Nephron progenitor cell (in vitro differentiated cells): ENCODE measurements at regions not wholly inside any gene's neighbourhood (a gene's known extent, or its start where the extent isn't known, plus 50 kb on each side); places are given as distances from the start of the nearest gene placed in this dataset.

Experiments used
- DNase-seq: peaks from one replicate; pipeline ENCODE4 v3.0.0; 2021
- H3K27ac Mint-ChIP-seq: 2 replicates; pipeline ENCODE4 v1.8.0; 2021; ENCODE audit warnings: mild to moderate bottlenecking, moderate library complexity, mixed read lengths
- H3K27me3 Mint-ChIP-seq: 2 replicates; pipeline ENCODE4 v1.8.0; 2021; ENCODE audit warnings: mild to moderate bottlenecking, low read depth, mixed read lengths; ENCODE audit not compliant: poor library complexity
- H3K36me3 Mint-ChIP-seq: 2 replicates; pipeline ENCODE4 v1.8.0; 2021; ENCODE audit warnings: low read depth, mixed read lengths
- H3K4me1 Mint-ChIP-seq: 2 replicates; pipeline ENCODE4 v1.8.0; 2021; ENCODE audit warnings: mixed read lengths
- H3K4me3 Mint-ChIP-seq: 2 replicates; pipeline ENCODE4 v1.8.0; 2021; ENCODE audit warnings: mild to moderate bottlenecking, moderate library complexity, mixed read lengths
- H3K9me3 Mint-ChIP-seq: 2 replicates; pipeline ENCODE4 v1.8.0; 2021; ENCODE audit warnings: mild to moderate bottlenecking, moderate library complexity, mixed read lengths
- CTCF ChIP-seq: fragments of 200-600 bp; sonication (generic); IDR thresholded peaks from 2 replicates; pipeline ENCODE4 v1.5.0; 2021; ENCODE audit warnings: antibody characterized with exemption

GRCh38 chr5:115430374-115430773, 114.2 kb downstream of the FEM1C start:
- peaks cover 55% of the 10 kb centered on the region for H3K4me1 Mint-ChIP-seq
- H3K27me3 Mint-ChIP-seq, result peaks cover 17% of the 10 kb centered on the region
- no peak for TF ChIP-seq CTCF
- no peak overlapping the region for H3K27ac Mint-ChIP-seq
- no peaks in the 10 kb centered on the region for H3K36me3 Mint-ChIP-seq
- no peaks in the 10 kb centered on the region for H3K9me3 Mint-ChIP-seq
- no peak overlapping the region for H3K4me3 Mint-ChIP-seq
- DNase-seq, result no peak

DNA sequence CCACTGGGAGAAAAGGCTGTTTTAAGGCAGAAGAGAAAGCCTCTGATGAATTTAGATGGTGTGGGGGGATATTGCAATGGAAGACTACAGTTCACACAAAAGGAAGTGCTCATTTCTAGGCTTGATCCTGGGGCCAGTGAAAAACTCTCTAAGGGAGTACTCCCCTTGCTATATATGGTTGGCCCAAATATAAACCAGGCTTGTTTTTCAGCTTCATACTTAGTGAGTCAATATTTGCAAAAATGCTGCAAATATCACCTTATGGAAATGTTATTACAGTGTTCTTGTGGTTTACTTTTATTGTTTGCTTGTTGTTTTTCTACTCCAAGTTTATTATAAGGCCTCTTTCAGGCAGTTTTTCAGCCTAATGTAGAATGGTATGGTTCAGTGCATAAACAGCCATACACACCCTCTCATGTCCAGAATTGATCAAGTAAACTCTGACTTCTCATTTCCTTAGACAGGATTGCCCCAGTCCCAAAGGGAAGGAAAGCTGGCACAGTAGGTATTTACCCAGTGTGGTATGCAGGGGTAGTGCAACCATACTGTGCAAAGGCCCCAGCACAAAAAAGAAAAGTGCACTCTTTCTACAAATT, 115.1 kb downstream of the FEM1C start:
- no peaks in the 10 kb centered on the region for H3K36me3 Mint-ChIP-seq
- H3K27me3 Mint-ChIP-seq, result peaks cover 17% of the 10 kb centered on the region
- H3K27ac Mint-ChIP-seq, result no peak overlapping the region
- H3K9me3 Mint-ChIP-seq, result no peaks in the 10 kb centered on the region
- peaks cover 55% of the 10 kb centered on the region for H3K4me1 Mint-ChIP-seq
- no peak for DNase-seq
- no peak for TF ChIP-seq CTCF
- no peak overlapping the region for H3K4me3 Mint-ChIP-seq

DNA sequence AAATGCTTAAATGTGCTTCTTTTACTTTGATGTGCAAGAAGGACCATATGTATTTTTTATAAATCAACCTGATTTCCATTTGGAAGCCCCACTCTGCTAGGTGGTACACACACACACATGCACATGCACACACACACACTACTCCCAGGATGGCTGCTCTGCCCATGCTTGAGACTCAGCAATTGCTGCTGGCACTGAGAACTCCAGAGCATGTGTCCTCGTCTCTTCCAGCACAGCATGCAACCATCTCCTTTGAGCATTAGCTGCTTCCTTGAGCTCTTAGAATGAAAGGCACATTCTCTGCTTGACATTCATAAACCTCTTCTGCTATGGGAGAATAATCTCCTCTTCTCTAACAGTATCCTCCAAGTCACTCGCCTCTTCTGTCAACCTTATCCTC, 115.9 kb downstream of the FEM1C start:
- H3K4me1 Mint-ChIP-seq, result peaks cover 55% of the 10 kb centered on the region
- no peaks in the 10 kb centered on the region for H3K9me3 Mint-ChIP-seq
- peaks cover 17% of the 10 kb centered on the region for H3K27me3 Mint-ChIP-seq
- H3K36me3 Mint-ChIP-seq, result no peaks in the 10 kb centered on the region
- no peak overlapping the region for H3K4me3 Mint-ChIP-seq
- no peak overlapping the region for H3K27ac Mint-ChIP-seq
- no peak for DNase-seq
- no peak for TF ChIP-seq CTCF

DNA sequence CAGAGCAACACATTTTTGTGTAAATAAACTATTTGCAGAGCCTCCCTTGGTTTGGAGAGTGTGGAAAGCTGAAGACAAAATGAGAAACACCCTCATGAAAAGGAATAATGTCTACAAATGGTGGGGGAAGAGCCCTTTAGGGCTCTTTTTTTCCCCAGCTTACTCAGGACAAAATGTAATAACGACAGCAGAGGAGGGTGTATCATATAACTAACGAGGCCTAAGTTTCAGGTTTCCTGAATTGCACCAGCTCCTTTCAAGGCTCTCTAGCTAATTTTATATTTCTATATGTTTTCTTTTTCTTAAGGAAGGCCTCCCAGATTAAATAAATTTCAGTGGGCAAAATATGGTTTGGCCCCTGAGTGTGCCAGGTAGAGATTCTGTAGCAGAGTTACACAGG, 116.3 kb downstream of the FEM1C start:
- Mint-ChIP-seq H3K9me3 (no peaks in the 10 kb centered on the region), H3K36me3 (no peaks in the 10 kb centered on the region), H3K4me3 (no peak overlapping the region), H3K4me1 (peaks cover 52% of the 10 kb centered on the region), H3K27me3 (peaks cover 17% of the 10 kb centered on the region), H3K27ac (peak overlapping the region; percentile 52)
- no peak for TF ChIP-seq CTCF
- no peak for DNase-seq

- H3K4me1 Mint-ChIP-seq, result peaks cover 22% of the 10 kb centered on the region
- TF ChIP-seq CTCF, result no peak
- H3K9me3 Mint-ChIP-seq, result no peaks in the 10 kb centered on the region
- no peaks in the 10 kb centered on the region for H3K36me3 Mint-ChIP-seq
- H3K27ac Mint-ChIP-seq, result no peak overlapping the region
- peaks cover 7% of the 10 kb centered on the region for H3K27me3 Mint-ChIP-seq
- no peak overlapping the region for H3K4me3 Mint-ChIP-seq
- DNase-seq, result no peak
Measured at GRCh38 chr5:115424446-115424845, 120.1 kb downstream of the FEM1C start.

- H3K9me3 Mint-ChIP-seq, result no peaks in the 10 kb centered on the region
- no peak overlapping the region for H3K4me3 Mint-ChIP-seq
- peaks cover 18% of the 10 kb centered on the region for H3K4me1 Mint-ChIP-seq
- no peak for TF ChIP-seq CTCF
- no peaks in the 10 kb centered on the region for H3K36me3 Mint-ChIP-seq
- H3K27ac Mint-ChIP-seq, result no peak overlapping the region
- DNase-seq, result no peak
- peaks cover 8% of the 10 kb centered on the region for H3K27me3 Mint-ChIP-seq
Measured at GRCh38 chr5:115424030-115424429, 120.5 kb downstream of the FEM1C start.
